SK-N-SH treated with all-trans-retinoic acid at 6 μM for 48 hours (cell line): ENCODE measurements at regions not wholly inside any gene's neighbourhood (a gene's known extent, or its start where the extent isn't known, plus 50 kb on each side); places are given as distances from the start of the nearest gene placed in this dataset.

Experiments used
- PPARA ChIP-seq: fragments of 250-450 bp; sonication (Bioruptor Pico); IDR thresholded peaks from 2 replicates; pipeline ENCODE4 v1.5.0; 2020; ENCODE audit warnings: mild to moderate bottlenecking, borderline replicate concordance
- TF ChIP-seq, protein P1 (sequence below): fragments of 250-450 bp; sonication (Bioruptor Pico); IDR thresholded peaks from 2 replicates; pipeline ENCODE4 v1.5.0; 2020; ENCODE audit warnings: mild to moderate bottlenecking, moderate library complexity

DNA sequence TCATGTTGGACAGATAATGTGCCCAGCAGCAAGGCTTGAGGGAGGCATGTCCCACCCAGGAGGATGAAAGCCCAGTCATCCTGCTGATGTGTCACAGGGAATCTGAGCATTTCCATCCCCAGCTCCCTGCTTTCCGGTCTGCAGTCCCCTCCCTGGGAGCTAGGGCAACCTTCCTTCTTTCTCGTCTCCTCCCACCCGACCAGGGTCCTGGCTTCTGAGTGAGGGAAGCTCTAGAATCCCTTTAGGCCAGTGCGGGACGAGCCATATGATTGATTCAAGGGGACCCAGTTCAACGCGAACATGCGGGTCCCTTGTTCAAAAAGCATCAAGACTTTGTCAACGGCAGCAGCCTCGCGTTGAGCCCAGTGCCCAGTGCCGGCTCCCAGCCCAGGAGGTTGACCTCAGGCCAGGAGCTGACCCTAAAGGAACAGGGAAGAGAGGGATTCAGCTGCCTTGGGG lies 96.7 kb upstream of the TMPRSS2 start:
- no peak for TF ChIP-seq PPARA (CRISPR knock-in tag)
- TF ChIP-seq, protein P1, sequence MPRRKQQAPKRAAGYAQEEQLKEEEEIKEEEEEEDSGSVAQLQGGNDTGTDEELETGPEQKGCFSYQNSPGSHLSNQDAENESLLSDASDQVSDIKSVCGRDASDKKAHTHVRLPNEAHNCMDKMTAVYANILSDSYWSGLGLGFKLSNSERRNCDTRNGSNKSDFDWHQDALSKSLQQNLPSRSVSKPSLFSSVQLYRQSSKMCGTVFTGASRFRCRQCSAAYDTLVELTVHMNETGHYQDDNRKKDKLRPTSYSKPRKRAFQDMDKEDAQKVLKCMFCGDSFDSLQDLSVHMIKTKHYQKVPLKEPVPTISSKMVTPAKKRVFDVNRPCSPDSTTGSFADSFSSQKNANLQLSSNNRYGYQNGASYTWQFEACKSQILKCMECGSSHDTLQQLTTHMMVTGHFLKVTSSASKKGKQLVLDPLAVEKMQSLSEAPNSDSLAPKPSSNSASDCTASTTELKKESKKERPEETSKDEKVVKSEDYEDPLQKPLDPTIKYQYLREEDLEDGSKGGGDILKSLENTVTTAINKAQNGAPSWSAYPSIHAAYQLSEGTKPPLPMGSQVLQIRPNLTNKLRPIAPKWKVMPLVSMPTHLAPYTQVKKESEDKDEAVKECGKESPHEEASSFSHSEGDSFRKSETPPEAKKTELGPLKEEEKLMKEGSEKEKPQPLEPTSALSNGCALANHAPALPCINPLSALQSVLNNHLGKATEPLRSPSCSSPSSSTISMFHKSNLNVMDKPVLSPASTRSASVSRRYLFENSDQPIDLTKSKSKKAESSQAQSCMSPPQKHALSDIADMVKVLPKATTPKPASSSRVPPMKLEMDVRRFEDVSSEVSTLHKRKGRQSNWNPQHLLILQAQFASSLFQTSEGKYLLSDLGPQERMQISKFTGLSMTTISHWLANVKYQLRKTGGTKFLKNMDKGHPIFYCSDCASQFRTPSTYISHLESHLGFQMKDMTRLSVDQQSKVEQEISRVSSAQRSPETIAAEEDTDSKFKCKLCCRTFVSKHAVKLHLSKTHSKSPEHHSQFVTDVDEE (CRISPR knock-in tag): no peak
